ENCODE measurements at regions not wholly inside any gene's neighbourhood (a gene's known extent, or its start where the extent isn't known, plus 50 kb on each side); places are given as distances from the start of the nearest gene placed in this dataset.

DNA sequence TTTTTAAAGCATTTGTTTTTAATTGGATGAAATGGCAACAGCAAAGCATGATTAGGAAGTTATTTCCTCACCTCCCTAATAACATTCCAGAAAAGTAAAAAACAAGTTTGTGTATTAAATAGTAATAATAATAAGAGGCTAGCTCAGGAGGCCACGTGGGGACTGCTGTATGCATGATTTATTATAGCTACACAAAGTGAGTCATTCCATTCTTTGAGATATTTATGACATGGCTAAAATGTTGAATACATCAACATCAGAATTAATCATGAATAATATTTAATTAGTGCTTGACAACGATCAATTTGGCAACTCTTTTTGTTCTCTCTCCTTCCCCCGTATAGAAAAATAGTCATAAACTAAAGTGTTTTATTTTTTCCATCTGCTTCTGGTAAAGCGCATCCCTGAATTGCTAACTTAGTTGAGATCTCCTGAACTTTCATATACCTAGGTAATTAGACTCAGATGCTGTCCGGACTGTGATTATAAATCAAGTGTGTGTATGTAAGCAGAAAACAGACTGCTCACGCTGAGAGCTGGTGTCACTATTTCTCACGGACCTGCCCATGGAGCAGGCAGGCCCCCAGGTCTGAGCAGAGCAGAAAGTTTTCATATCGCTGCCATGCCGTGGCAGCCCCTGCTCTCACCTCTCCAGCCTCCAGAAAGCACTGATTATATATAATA lies 125.7 kb downstream of the WT1 start (continued):
- TF ChIP-seq, protein P1, sequence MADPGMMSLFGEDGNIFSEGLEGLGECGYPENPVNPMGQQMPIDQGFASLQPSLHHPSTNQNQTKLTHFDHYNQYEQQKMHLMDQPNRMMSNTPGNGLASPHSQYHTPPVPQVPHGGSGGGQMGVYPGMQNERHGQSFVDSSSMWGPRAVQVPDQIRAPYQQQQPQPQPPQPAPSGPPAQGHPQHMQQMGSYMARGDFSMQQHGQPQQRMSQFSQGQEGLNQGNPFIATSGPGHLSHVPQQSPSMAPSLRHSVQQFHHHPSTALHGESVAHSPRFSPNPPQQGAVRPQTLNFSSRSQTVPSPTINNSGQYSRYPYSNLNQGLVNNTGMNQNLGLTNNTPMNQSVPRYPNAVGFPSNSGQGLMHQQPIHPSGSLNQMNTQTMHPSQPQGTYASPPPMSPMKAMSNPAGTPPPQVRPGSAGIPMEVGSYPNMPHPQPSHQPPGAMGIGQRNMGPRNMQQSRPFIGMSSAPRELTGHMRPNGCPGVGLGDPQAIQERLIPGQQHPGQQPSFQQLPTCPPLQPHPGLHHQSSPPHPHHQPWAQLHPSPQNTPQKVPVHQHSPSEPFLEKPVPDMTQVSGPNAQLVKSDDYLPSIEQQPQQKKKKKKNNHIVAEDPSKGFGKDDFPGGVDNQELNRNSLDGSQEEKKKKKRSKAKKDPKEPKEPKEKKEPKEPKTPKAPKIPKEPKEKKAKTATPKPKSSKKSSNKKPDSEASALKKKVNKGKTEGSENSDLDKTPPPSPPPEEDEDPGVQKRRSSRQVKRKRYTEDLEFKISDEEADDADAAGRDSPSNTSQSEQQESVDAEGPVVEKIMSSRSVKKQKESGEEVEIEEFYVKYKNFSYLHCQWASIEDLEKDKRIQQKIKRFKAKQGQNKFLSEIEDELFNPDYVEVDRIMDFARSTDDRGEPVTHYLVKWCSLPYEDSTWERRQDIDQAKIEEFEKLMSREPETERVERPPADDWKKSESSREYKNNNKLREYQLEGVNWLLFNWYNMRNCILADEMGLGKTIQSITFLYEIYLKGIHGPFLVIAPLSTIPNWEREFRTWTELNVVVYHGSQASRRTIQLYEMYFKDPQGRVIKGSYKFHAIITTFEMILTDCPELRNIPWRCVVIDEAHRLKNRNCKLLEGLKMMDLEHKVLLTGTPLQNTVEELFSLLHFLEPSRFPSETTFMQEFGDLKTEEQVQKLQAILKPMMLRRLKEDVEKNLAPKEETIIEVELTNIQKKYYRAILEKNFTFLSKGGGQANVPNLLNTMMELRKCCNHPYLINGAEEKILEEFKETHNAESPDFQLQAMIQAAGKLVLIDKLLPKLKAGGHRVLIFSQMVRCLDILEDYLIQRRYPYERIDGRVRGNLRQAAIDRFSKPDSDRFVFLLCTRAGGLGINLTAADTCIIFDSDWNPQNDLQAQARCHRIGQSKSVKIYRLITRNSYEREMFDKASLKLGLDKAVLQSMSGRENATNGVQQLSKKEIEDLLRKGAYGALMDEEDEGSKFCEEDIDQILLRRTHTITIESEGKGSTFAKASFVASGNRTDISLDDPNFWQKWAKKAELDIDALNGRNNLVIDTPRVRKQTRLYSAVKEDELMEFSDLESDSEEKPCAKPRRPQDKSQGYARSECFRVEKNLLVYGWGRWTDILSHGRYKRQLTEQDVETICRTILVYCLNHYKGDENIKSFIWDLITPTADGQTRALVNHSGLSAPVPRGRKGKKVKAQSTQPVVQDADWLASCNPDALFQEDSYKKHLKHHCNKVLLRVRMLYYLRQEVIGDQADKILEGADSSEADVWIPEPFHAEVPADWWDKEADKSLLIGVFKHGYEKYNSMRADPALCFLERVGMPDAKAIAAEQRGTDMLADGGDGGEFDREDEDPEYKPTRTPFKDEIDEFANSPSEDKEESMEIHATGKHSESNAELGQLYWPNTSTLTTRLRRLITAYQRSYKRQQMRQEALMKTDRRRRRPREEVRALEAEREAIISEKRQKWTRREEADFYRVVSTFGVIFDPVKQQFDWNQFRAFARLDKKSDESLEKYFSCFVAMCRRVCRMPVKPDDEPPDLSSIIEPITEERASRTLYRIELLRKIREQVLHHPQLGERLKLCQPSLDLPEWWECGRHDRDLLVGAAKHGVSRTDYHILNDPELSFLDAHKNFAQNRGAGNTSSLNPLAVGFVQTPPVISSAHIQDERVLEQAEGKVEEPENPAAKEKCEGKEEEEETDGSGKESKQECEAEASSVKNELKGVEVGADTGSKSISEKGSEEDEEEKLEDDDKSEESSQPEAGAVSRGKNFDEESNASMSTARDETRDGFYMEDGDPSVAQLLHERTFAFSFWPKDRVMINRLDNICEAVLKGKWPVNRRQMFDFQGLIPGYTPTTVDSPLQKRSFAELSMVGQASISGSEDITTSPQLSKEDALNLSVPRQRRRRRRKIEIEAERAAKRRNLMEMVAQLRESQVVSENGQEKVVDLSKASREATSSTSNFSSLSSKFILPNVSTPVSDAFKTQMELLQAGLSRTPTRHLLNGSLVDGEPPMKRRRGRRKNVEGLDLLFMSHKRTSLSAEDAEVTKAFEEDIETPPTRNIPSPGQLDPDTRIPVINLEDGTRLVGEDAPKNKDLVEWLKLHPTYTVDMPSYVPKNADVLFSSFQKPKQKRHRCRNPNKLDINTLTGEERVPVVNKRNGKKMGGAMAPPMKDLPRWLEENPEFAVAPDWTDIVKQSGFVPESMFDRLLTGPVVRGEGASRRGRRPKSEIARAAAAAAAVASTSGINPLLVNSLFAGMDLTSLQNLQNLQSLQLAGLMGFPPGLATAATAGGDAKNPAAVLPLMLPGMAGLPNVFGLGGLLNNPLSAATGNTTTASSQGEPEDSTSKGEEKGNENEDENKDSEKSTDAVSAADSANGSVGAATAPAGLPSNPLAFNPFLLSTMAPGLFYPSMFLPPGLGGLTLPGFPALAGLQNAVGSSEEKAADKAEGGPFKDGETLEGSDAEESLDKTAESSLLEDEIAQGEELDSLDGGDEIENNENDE (IDR thresholded peaks at IDR 0.05; ENCODE audit: low read depth, low read length) = no peak
- TF ChIP-seq SRF (CRISPR knock-in tag; IDR thresholded peaks at IDR 0.05) = no peak
- TF ChIP-seq EHMT2 (IDR thresholded peaks at IDR 0.05) = no peak
- TF ChIP-seq ZSCAN29 (IDR thresholded peaks at IDR 0.05) = no peak
- no peak for TF ChIP-seq FOS (IDR thresholded peaks at IDR 0.05; ENCODE audit: extremely low read depth, insufficient read length)

Measured in K562 (cell line).